Colonic mucosa (tissue), 4 donors: ENCODE measurements at regions not wholly inside any gene's neighbourhood (a gene's known extent, or its start where the extent isn't known, plus 50 kb on each side); places are given as distances from the start of the nearest gene placed in this dataset.
"Not testable (repeated sequence)": the region's sequence is repeated elsewhere in the genome, so short reads cannot be mapped to it uniquely, and the experiment has no call there.

Experiments
- DNase-seq: peaks from one replicate; pipeline ENCODE4 v3.0.0-alpha.2; 2020
- H3K27ac ChIP-seq: fragments of 200-600 bp; one replicate; pipeline ENCODE4 v1.8.0; 2021
- H3K27me3 ChIP-seq: fragments of 200-600 bp; one replicate; pipeline ENCODE4 v1.8.0; 2021
- H3K36me3 ChIP-seq: fragments of 200-600 bp; one replicate; pipeline ENCODE4 v1.8.0; 2021
- H3K4me1 ChIP-seq: fragments of 200-600 bp; one replicate; pipeline ENCODE4 v1.8.0; 2021; ENCODE audit warnings: mild to moderate bottlenecking
- H3K4me3 ChIP-seq: fragments of 200-600 bp; one replicate; pipeline ENCODE4 v1.8.0; 2021
- H3K9ac ChIP-seq, 2 donors: one replicate each; pipeline ENCODE4 v1.7.0; 2013; ENCODE audit warnings: control low read depth in 2 of 2, low read depth in 2 of 2, low read length in 2 of 2
- H3K9me3 ChIP-seq: fragments of 200-600 bp; one replicate; pipeline ENCODE4 v1.8.0; 2021
- CTCF ChIP-seq: fragments of 200-600 bp; IDR thresholded peaks from one replicate; pipeline ENCODE4 v1.8.0; 2022; ENCODE audit warnings: antibody characterized with exemption, mild to moderate bottlenecking
- intact Hi-C: fragments of 100-400 bp; cut with DNase I; formaldehyde crosslinking; loops from one replicate; pipeline ENCODE4 v1.14.1; 2022
- donor health status: healthy.
- donor health status: DM: no; HTN: no; CAD: no.
- donor health status: DM: no; HTN: no; CAD: no.

- Histone ChIP-seq H3K27ac (no peak overlapping the region), H3K27me3 (no peaks in the 10 kb centered on the region), H3K4me3 (no peak overlapping the region), H3K36me3 (no peaks in the 10 kb centered on the region), H3K9ac (no peak overlapping the region), H3K4me1 (no peaks in the 10 kb centered on the region), H3K9me3 (no peaks in the 10 kb centered on the region)
- no peak for DNase-seq
- intact Hi-C loops: no loop called here
- TF ChIP-seq CTCF: no peak
Observed at GRCh38 chr6:15017261-15017660, 228.6 kb upstream of the JARID2 start.

GRCh38 chr6:15017803-15018202 lies 228.1 kb upstream of the JARID2 start:
- H3K27ac ChIP-seq: no peak overlapping the region
- H3K4me3 ChIP-seq: no peak overlapping the region
- TF ChIP-seq CTCF: no peak

GRCh38 chr6:15020119-15020770 lies 225.6 kb upstream of the JARID2 start:
- no peak overlapping the region for H3K9ac ChIP-seq
- H3K27me3 ChIP-seq: no peaks in the 10 kb centered on the region
- no peak overlapping the region for H3K27ac ChIP-seq
- intact Hi-C loops: no loop called here
- DNase-seq: no peak
- H3K4me3 ChIP-seq: no peak overlapping the region
- H3K9me3 ChIP-seq: no peaks in the 10 kb centered on the region
- no peaks in the 10 kb centered on the region for H3K4me1 ChIP-seq
- TF ChIP-seq CTCF: no peak
- H3K36me3 ChIP-seq: no peaks in the 10 kb centered on the region

More at GRCh38 chr6:15017803-15018202, 228.1 kb upstream of the JARID2 start:
- H3K9me3 ChIP-seq: no peaks in the 10 kb centered on the region
- H3K36me3 ChIP-seq: no peaks in the 10 kb centered on the region
- intact Hi-C loops: no loop called here
- DNase-seq: no peak
- no peak overlapping the region for H3K9ac ChIP-seq
- H3K27me3 ChIP-seq: no peaks in the 10 kb centered on the region
- no peaks in the 10 kb centered on the region for H3K4me1 ChIP-seq

- Histone ChIP-seq H3K27me3 (no peaks in the 10 kb centered on the region), H3K36me3 (no peaks in the 10 kb centered on the region), H3K27ac (no peak overlapping the region), H3K9me3 (no peaks in the 10 kb centered on the region), H3K4me1 (no peaks in the 10 kb centered on the region), H3K9ac (no peak overlapping the region), H3K4me3 (no peak overlapping the region)
- intact Hi-C loops: no loop called here
- no peak for DNase-seq
- no peak for TF ChIP-seq CTCF
Observed at GRCh38 chr6:15021074-15021473, 224.8 kb upstream of the JARID2 start.

GRCh38 chr6:15023018-15023417 lies 222.9 kb upstream of the JARID2 start:
- H3K4me1 ChIP-seq, H3K9ac ChIP-seq, H3K27ac ChIP-seq, DNase-seq, intact Hi-C loops, H3K36me3 ChIP-seq, H3K9me3 ChIP-seq, H3K27me3 ChIP-seq, H3K4me3 ChIP-seq: not testable (repeated sequence)

- Histone ChIP-seq H3K9me3 (no peaks in the 10 kb centered on the region), H3K9ac (no peak overlapping the region), H3K27ac (no peak overlapping the region), H3K4me3 (no peak overlapping the region), H3K27me3 (no peaks in the 10 kb centered on the region), H3K36me3 (no peaks in the 10 kb centered on the region), H3K4me1 (no peaks in the 10 kb centered on the region)
- no peak for DNase-seq
- intact Hi-C loops: no loop called here
- no peak for TF ChIP-seq CTCF
Observed at GRCh38 chr6:15023448-15023847, 222.4 kb upstream of the JARID2 start.
